HG02678 (cell line): ENCODE measurements at regions not wholly inside any gene's neighbourhood (a gene's known extent, or its start where the extent isn't known, plus 50 kb on each side); places are given as distances from the start of the nearest gene placed in this dataset.
"Not testable (repeated sequence)": the region's sequence is repeated elsewhere in the genome, so short reads cannot be mapped to it uniquely, and the experiment has no call there.

Experiments
- ATAC-seq: cut with Tn5 transposase; IDR thresholded peaks from one replicate; pipeline ENCODE4 v1.9.1; 2021; ENCODE audit warnings: mild to moderate bottlenecking, moderate library complexity; ENCODE audit not compliant: unreplicated experiment

DNA sequence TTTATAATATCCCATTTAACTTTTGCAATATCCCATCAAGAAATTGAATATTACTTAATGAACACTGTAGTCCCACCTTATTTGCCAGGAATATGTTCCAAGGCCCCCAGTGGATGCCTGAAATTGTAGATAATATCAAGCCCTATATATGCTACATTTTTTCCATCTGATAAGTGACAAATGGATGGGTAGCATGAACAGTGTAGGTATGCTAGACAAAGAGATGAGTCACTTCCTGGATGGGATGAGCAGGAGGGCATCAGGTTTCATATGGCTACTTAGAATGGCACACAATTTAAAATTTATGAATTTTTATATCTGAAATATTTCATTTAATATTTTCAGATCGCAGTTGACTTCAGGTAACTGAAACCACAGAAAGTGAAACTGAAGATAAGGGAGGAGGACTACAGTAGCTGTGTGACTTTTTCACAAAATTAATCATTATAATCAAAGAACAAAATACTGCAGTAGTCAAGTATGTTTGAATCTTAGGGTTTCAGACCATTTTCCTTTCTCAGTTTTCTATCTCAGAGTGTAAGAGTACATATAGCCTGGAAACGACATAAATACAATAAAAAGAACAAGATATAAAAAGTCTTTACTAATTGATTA is 636.4 kb upstream of the ARRDC3 start:
- ATAC-seq, result no peak

DNA sequence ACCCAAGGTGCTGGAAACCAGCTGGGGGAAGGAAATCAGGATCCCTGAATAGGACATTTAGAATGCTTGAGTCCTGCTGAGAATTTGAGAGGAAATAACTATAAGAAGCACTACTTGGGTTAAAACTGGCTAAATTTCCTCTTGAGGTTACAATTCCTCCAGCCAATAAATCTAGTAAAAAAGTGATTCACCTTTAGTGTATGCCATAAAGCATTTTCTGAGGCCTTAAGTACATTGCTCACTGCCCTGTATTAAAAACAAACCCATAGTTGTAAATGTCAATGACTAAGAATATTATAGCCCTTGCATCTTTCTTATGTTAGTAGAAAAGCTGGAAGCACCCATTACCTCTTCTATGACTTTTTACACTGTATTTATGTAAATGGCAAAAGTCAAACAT is 634.7 kb upstream of the ARRDC3 start:
- no peak for ATAC-seq

DNA sequence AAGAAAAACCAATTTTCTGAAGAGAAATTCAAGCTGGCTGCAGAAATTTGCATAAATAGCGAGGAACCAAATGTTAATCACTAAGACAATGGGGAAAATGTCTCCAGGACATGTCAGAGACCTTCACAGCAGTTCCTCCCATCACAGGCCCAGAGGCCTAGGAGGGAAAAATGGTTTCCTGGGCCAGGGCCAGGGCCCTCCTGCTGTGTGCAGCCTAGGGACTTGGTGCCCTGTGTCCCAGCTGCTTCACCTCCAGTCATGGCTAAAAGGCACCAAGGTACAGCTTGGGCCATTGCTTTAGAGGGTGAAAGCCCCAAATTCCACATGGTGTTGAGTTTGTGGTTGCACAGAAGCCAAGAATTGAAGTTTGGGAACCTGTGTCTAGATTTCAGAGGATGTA is 628.7 kb upstream of the ARRDC3 start:
- not testable (repeated sequence) for ATAC-seq

DNA sequence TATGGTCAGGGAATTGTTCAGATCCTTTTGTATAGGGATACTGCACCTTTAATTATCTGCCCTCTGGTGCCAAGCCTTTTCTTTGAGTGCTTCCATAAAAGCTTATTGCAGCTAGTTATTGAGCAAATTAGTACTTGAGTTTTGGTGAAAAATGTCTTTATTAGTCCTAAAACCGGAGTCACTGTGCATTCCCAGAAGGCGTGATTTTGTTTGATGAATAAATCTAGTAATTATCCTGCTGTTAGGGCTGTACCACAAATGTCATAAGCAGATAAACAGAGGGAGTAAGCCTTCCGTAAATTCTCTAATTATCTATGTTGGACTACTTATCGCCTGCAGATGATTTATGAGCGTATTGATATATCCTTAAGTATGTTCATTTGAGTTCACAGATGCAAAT is 620.7 kb upstream of the ARRDC3 start:
- no peak for ATAC-seq

- ATAC-seq, result no peak
Measured at GRCh38 chr5:92002721-92003274, 619.7 kb upstream of the ARRDC3 start.

DNA sequence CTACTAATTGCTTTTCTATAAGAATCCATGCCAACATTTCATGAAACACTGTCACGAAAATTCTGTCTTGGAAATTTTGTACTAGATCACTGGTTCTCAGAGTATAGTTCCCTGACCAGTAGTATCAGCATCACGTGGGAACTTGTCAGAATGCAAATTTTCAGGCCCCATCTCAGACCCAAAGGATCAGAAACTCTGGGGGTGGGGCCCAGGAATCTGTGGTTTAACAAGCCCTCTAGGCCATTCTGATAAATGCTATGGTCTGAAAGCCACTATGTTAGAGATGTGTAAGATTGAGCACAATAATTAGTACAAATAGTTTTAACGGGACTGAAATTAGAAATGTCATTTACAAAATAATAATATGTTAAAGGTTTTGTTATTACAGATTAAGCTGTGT is 615.7 kb upstream of the ARRDC3 start:
- ATAC-seq, result no peak

GRCh38 chr5:91983869-91984268 is 600.8 kb upstream of the ARRDC3 start:
- no peak for ATAC-seq

DNA sequence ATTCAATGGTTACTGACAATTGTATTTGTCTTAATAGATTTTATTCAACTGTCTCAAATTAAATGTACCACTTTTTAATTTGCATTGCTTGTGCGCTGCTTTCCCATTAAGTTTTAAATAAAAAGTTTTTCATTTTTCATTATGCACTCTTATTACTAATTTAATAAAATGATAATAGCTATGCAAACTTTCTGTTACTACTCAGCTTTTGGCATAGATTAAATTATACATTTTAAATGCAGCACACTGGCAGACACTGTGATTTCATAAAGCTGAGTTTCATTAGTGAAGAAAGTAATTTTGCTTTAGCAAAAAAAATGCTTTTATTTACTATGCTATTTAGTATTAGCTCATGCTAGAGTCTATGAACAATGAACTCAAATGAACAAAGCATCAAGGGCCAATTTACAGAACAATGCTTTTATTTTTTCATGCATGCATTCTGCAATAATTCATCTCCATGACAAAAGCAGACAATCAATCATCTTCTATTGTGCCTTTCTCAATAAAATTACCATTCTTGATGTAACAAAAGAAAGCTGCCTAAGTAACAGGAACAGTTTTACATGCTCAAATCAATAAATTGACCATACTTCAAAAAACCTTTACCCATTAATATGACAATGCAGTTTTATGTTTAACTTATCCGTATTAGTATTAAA is 595.2 kb upstream of the ARRDC3 start:
- no peak for ATAC-seq

DNA sequence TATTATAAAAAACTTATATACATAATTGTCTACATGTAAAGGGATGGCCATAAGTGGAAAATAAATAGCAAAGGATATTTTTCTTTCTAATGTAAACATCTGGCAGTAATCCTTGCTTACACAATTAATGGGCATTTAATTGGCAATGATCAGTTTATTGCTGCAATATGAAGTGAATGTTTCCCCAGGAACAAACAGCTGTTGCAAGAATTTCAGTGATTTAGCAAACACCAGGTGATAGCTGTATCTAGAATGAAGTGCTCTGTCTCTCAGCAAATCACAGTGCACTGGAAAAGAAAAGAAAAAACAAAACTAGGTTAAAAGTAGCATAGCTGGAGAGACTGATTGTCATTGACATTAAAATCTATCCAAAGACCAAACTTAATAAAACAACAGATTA is 594.5 kb upstream of the ARRDC3 start:
- no peak for ATAC-seq

- ATAC-seq, result no peak
Measured at GRCh38 chr5:91976451-91976850, 593.3 kb upstream of the ARRDC3 start.

GRCh38 chr5:91963166-91963565 is 580.0 kb upstream of the ARRDC3 start:
- no peak for ATAC-seq

DNA sequence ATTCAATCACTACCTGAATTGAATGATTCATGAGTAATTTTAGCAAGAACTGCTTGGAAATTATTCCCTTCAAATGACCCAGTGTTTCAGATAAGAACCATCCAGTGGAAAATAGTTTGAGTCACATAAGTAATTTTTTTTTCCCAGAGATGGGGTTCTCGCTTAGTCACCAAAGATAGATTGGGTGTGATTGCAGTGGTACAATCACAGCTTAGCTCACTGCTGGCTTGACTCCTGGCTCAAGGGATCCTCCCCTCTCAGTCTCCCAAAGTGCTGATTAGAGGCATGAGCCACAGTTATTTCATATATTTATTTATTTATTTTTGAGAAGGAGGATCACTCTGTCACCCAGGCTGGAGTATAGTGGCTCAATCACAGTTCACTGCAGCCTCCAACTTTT is 574.5 kb upstream of the ARRDC3 start:
- no peak for ATAC-seq

DNA sequence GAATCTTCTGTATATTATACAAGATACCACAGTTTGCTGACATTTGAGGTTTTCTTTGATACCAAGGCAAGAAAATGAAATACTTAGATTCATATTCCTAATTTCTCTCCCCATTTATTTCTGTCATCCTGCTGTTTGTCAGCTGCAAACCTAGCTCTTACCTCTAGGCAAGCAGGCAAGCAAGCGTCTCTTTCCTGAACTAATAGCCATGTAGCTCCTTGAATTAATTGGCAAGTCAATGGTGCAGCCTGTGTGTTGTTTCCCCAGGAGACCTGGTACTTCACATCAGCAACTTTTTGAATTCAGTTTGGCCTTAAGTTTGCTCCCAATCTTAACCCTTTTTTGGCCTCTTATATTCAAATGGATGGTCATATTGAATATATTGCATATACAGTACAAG is 573.6 kb upstream of the ARRDC3 start:
- ATAC-seq, result no peak

GRCh38 chr5:91955610-91956009 is 572.5 kb upstream of the ARRDC3 start:
- ATAC-seq, result no peak

DNA sequence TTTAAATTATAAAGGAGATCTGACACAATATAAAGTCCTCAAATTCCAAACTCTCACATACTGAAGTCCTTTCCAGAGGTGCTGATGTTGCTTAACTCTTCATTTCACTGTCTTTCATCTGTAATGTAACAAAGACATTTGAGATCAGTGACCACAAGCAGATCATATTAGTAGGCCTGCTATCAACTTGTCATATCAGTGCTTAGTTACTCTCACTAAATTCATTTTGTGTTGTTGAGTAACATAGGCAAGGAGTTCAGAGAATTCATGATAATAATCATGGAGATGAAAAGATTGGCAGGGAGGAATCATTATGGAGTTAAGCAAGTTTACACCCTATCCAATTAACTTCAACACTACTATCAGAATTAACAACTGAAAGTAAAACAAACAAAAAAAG is 571.0 kb upstream of the ARRDC3 start:
- ATAC-seq, result no peak

- no peak for ATAC-seq
Measured at GRCh38 chr5:91950328-91950727, 567.2 kb upstream of the ARRDC3 start.

DNA sequence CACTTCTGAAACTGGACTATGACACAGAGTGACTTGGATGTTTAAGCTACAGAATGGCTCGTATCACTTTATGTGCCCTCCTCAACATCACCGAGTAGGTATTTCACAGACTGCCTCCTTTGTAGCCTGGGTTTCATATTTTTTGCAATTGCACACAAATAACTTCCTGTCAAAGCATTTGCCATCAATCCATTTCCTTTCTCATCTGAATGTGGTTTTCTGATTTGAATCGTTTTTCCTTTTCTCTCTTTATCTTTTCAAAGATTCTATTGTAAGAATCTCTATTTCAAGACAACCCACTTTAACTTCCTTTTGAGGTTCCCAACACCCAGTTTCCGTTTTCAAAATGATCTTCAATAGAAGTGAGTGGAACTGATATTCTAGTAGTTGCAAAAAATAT is 563.8 kb upstream of the ARRDC3 start:
- ATAC-seq, result no peak

GRCh38 chr5:91941588-91941987 is 558.5 kb upstream of the ARRDC3 start:
- ATAC-seq, result no peak

DNA sequence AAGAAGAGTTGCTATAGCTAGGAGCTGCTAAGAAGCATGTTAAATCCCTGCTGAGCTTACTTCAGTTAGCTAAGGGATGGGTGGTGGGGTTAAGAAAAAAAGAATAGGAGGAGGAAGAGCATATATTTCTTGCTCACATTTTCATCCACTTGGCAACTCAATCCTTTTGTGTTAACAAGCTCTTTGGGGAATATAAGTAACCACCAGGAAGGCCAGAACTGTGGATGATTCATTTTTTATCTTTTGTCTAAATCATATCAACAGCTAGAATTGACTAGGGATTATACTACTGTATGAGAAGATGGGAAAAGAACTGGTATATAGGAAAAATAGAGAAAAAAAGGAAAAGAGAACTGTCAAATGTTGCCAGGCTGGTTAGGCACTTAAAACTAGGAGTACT is 555.3 kb upstream of the ARRDC3 start:
- no peak for ATAC-seq

DNA sequence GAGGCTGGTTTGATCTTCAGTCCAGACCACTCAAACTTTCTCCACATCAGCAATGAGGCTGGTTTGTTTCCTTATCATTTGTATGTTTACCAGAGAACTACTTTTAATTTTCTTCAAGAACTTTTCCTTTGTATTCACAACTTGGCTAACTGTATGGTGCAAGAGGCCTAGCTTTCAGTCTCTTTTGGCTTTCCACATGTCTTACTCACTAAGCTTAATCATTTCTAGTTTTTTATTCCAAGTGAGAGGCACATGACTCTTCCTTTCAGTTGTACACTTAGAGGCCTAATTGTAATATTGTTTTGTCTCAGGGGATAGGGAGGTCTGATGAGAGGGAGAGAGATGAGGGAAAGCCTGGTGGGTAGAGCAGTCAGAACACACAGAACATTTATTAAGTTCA is 554.0 kb upstream of the ARRDC3 start:
- ATAC-seq, result no peak

DNA sequence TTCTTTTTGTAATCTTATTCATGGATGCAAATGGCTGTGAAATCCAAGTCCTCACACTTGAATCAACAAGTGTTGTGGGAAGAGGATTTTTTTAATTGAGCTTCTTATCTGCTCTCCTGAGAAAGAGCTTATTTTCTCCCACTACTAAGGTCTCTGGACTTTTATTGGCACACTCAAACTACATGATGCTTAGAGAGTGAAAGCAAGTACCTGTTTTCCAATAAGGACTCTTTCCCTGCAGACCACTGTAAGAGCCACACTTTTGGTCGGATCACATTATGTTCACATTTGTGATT is 546.4 kb upstream of the ARRDC3 start:
- no peak for ATAC-seq

- no peak for ATAC-seq
Measured at GRCh38 chr5:91928754-91929521, 545.8 kb upstream of the ARRDC3 start.
